OCI-LY7 (cell line): ENCODE measurements at regions not wholly inside any gene's neighbourhood (a gene's known extent, or its start where the extent isn't known, plus 50 kb on each side); places are given as distances from the start of the nearest gene placed in this dataset.

Source experiments
- BruUV-seq: library from RNA; stranded (reverse); fragments of 400-500 nt; replicated peaks from 2 replicates; lab custom pipeline; 2021; lab: Mats Ljungman, UMichigan
- CTCF ChIA-PET: fragments of 300-600 bp; sonication (Branson Sonifier 250); formaldehyde crosslinking; loops from one replicate; lab custom pipeline; 2022; ENCODE audit warnings: antibody characterized with exemption; ENCODE audit not compliant: unreplicated experiment; lab: Charles Lee
- POLR2A ChIA-PET: fragments of 300-600 bp; sonication (Branson Sonifier 250); formaldehyde crosslinking; loops from one replicate; lab custom pipeline; 2022; ENCODE audit warnings: antibody characterized with exemption; lab: Charles Lee
- DNase-seq: peaks from one replicate; pipeline ENCODE4 v3.0.0-alpha.2; 2015; ENCODE audit warnings: low spot score
- H2AFZ ChIP-seq: fragments of 200-600 bp; sonication (generic), shearing (Covaris generic); 2 replicates; pipeline ENCODE4 v1.6.1; 2014; ENCODE audit warnings: mild to moderate bottlenecking, antibody characterized with exemption, low read length, moderate library complexity
- H3K27ac ChIP-seq: fragments of 200-600 bp; sonication (generic); 2 replicates; pipeline ENCODE4 v1.5.1; 2014; ENCODE audit warnings: mixed run types, low read depth, mild to moderate bottlenecking, moderate library complexity, low read length, inconsistent platforms; ENCODE audit not compliant: poor library complexity, severe bottlenecking
- H3K36me3 ChIP-seq: fragments of 200-600 bp; sonication (generic); 2 replicates; pipeline ENCODE4 v1.6.1; 2014; ENCODE audit warnings: mild to moderate bottlenecking, antibody characterized with exemption, low read length, moderate library complexity, mixed read lengths; ENCODE audit not compliant: insufficient read depth
- H3K4me1 ChIP-seq: fragments of 200-600 bp; sonication (generic); 2 replicates; pipeline ENCODE4 v1.5.1; 2014; ENCODE audit warnings: mild to moderate bottlenecking, low read length; ENCODE audit not compliant: insufficient read depth, poor library complexity, severe bottlenecking
- H3K4me2 ChIP-seq: fragments of 200-600 bp; sonication (generic); 2 replicates; pipeline ENCODE4 v1.6.1; 2014; ENCODE audit warnings: mild to moderate bottlenecking, low read length
- H3K4me3 ChIP-seq: fragments of 200-600 bp; sonication (generic); 2 replicates; pipeline ENCODE4 v1.5.1; 2014; ENCODE audit warnings: mild to moderate bottlenecking, low read depth, low read length; ENCODE audit not compliant: poor library complexity, severe bottlenecking
- H3K79me2 ChIP-seq: fragments of 200-600 bp; sonication (generic); 2 replicates; pipeline ENCODE4 v1.6.1; 2016; ENCODE audit warnings: low read depth, mild to moderate bottlenecking, low read length, moderate library complexity, mixed read lengths; ENCODE audit not compliant: insufficient read depth
- H3K9me2 ChIP-seq: fragments of 200-600 bp; sonication (generic); 2 replicates; pipeline ENCODE4 v1.6.1; 2016; ENCODE audit warnings: mild to moderate bottlenecking, low read length, mixed read lengths; ENCODE audit not compliant: insufficient read depth
- H3K9me3 ChIP-seq: fragments of 200-600 bp; sonication (generic); 2 replicates; pipeline ENCODE4 v1.6.1; 2014; ENCODE audit warnings: mild to moderate bottlenecking, mixed run types, low read length, mixed read lengths
- H4K20me1 ChIP-seq: fragments of 200-600 bp; sonication (generic); 2 replicates; pipeline ENCODE4 v1.6.1; 2014; ENCODE audit warnings: mild to moderate bottlenecking, antibody characterized with exemption, low read length, moderate library complexity, mixed read lengths; ENCODE audit not compliant: insufficient read depth
- CTCF ChIP-seq: fragments of 200-600 bp; sonication (generic); conservative IDR thresholded peaks from 2 replicates; pipeline ENCODE4 v1.5.1; 2014; ENCODE audit warnings: mild to moderate bottlenecking, antibody characterized with exemption, low read length, moderate library complexity, mixed read lengths
- EZH2phosphoT487 ChIP-seq: fragments of 200-600 bp; sonication (generic); IDR thresholded peaks from 2 replicates; pipeline ENCODE4 v1.6.1; 2018; ENCODE audit warnings: low read depth, borderline replicate concordance, mild to moderate bottlenecking, mixed run types, antibody characterized with exemption, low read length, moderate library complexity, mixed read lengths
- intact Hi-C: fragments of 100-400 bp; cut with micrococcal nuclease; formaldehyde crosslinking; loops from one replicate; pipeline ENCODE4 v1.10.0; 2022; ENCODE audit not compliant: unreplicated experiment

GRCh38 chr2:129771418-129772189 is 207.9 kb upstream of the RAB6C start:
- Histone ChIP-seq H2AFZ (no peak overlapping the region), H3K4me2 (no peak overlapping the region), H3K4me3 (no peak overlapping the region), H3K27ac (no peak overlapping the region), H3K4me1 (no peaks in the 10 kb centered on the region), H3K9me2 (no peaks in the 10 kb centered on the region), H3K79me2 (no peaks in the 10 kb centered on the region), H4K20me1 (no peaks in the 10 kb centered on the region), H3K9me3 (no peaks in the 10 kb centered on the region), H3K36me3 (no peaks in the 10 kb centered on the region)
- TF ChIP-seq CTCF, result no peak
- TF ChIP-seq EZH2phosphoT487, result no peak
- DNase-seq, result no peak
- intact Hi-C loops, result no loop called here
- POLR2A ChIA-PET, result no interaction called here
- CTCF ChIA-PET, result no interaction called here
- BruUV-seq, result no TSS peak

GRCh38 chr2:129772190-129772579 is 207.3 kb upstream of the RAB6C start:
- no peaks in the 10 kb centered on the region for H3K9me2 ChIP-seq
- DNase-seq, result no peak
- CTCF ChIA-PET, result no interaction called here
- intact Hi-C loops, result no loop called here
- no peaks in the 10 kb centered on the region for H3K36me3 ChIP-seq
- no peak overlapping the region for H3K4me3 ChIP-seq
- H3K4me2 ChIP-seq, result no peak overlapping the region
- POLR2A ChIA-PET, result no interaction called here
- H3K9me3 ChIP-seq, result no peaks in the 10 kb centered on the region
- H3K79me2 ChIP-seq, result no peaks in the 10 kb centered on the region
- BruUV-seq, result no TSS peak
- H2AFZ ChIP-seq, result no peak overlapping the region
- no peak overlapping the region for H3K27ac ChIP-seq
- no peak for TF ChIP-seq CTCF
- no peak for TF ChIP-seq EZH2phosphoT487
- H4K20me1 ChIP-seq, result no peaks in the 10 kb centered on the region
- no peaks in the 10 kb centered on the region for H3K4me1 ChIP-seq

GRCh38 chr2:129775952-129776653 is 203.4 kb upstream of the RAB6C start:
- H3K4me2 ChIP-seq, result no peak overlapping the region
- ChIA-PET CTCF (no interaction called here), POLR2A (no interaction called here)
- H3K9me3 ChIP-seq, result no peaks in the 10 kb centered on the region
- no peak for DNase-seq
- intact Hi-C loops, result no loop called here
- H3K36me3 ChIP-seq, result no peaks in the 10 kb centered on the region
- H3K27ac ChIP-seq, result no peak overlapping the region
- H3K9me2 ChIP-seq, result no peaks in the 10 kb centered on the region
- TF ChIP-seq EZH2phosphoT487 (no peak), CTCF (no peak)
- no peaks in the 10 kb centered on the region for H4K20me1 ChIP-seq
- no peak overlapping the region for H3K4me3 ChIP-seq
- BruUV-seq, result no TSS peak
- H3K79me2 ChIP-seq, result no peaks in the 10 kb centered on the region
- no peak overlapping the region for H2AFZ ChIP-seq
- no peaks in the 10 kb centered on the region for H3K4me1 ChIP-seq
